Endothelial cell of umbilical vein (primary cell): ENCODE measurements at regions not wholly inside any gene's neighbourhood (a gene's known extent, or its start where the extent isn't known, plus 50 kb on each side); places are given as distances from the start of the nearest gene placed in this dataset.

ENCODE experiments used
- EZH2 ChIP-seq: IDR thresholded peaks from 2 replicates; pipeline ENCODE4 v1.6.1; 2012; ENCODE audit warnings: borderline replicate concordance, low read depth, mild to moderate bottlenecking, moderate library complexity, low read length, inconsistent platforms; ENCODE audit not compliant: severe bottlenecking
- GATA2 ChIP-seq: IDR thresholded peaks from 2 replicates; pipeline ENCODE4 v1.7.0; 2011; ENCODE audit warnings: low read depth, mild to moderate bottlenecking, moderate library complexity, mixed read lengths, low read length; ENCODE audit not compliant: insufficient read length, insufficient read depth
- MYC ChIP-seq: IDR thresholded peaks from one replicate; pipeline ENCODE4 v1.6.1; 2011; ENCODE audit warnings: mild to moderate bottlenecking, low read depth, low read length
- POLR2A ChIP-seq: IDR thresholded peaks from 2 replicates; pipeline ENCODE4 v1.6.1; 2012; ENCODE audit warnings: low read depth, mild to moderate bottlenecking, control low read depth, low read length
- POLR2AphosphoS5 ChIP-seq: IDR thresholded peaks from 2 replicates; pipeline ENCODE4 v1.6.1; 2012; ENCODE audit warnings: low read depth, mild to moderate bottlenecking, control low read depth, low read length, moderate library complexity; ENCODE audit not compliant: insufficient read depth
- TF ChIP-seq, protein P1 (sequence below), 2 donors: IDR thresholded peaks; 1 replicate in 1 of 2; 2 replicates in 1 of 2; pipeline ENCODE4 v1.5.1; 2011; ENCODE audit warnings: low read length in 2 of 2, mild to moderate bottlenecking in 2 of 2, moderate library complexity in 2 of 2, control low read depth in 1 of 2, inconsistent platforms in 1 of 2, low read depth in 1 of 2; ENCODE audit not compliant: insufficient read depth in 1 of 2; ENCODE audit errors: extremely low read depth in 1 of 2

DNA sequence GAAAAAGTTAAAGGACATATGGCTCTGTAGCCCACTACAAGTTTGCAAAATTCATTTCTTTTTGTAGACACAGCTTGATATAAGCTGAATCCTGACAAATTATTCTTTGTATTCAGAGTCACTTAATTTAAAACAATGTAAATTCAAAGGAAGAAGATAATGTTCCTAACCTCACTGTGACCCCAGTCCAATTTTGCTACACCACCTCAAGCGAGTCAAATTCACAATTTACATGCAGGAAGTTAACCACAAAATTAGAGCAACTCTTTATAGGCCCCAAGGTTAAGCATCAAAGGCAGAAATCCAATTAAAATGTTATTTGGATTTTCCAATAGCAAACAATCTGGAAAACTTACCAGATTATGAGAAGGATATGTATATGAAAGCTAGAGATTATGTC is 119.5 kb upstream of the CNTN6 start:
- TF ChIP-seq, protein P1, sequence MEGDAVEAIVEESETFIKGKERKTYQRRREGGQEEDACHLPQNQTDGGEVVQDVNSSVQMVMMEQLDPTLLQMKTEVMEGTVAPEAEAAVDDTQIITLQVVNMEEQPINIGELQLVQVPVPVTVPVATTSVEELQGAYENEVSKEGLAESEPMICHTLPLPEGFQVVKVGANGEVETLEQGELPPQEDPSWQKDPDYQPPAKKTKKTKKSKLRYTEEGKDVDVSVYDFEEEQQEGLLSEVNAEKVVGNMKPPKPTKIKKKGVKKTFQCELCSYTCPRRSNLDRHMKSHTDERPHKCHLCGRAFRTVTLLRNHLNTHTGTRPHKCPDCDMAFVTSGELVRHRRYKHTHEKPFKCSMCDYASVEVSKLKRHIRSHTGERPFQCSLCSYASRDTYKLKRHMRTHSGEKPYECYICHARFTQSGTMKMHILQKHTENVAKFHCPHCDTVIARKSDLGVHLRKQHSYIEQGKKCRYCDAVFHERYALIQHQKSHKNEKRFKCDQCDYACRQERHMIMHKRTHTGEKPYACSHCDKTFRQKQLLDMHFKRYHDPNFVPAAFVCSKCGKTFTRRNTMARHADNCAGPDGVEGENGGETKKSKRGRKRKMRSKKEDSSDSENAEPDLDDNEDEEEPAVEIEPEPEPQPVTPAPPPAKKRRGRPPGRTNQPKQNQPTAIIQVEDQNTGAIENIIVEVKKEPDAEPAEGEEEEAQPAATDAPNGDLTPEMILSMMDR (IDR thresholded peaks at IDR 0.05; ENCODE audit: extremely low read depth in 1 of 2, insufficient read depth in 1 of 2, low read depth in 1 of 2, low read length in 2 of 2): no peak
- TF ChIP-seq MYC (no peak), POLR2A (no peak), EZH2 (no peak), GATA2 (no peak), POLR2AphosphoS5 (no peak)
